Activated CD4-positive, alpha-beta memory T cell treated with anti-CD3 and anti-CD28 coated beads for 36 hours (primary cell): ENCODE measurements at regions not wholly inside any gene's neighbourhood (a gene's known extent, or its start where the extent isn't known, plus 50 kb on each side); places are given as distances from the start of the nearest gene placed in this dataset.

Experiments used
- CTCF ChIA-PET: fragments of 350-600 bp; sonication (Branson Sonifier 250); formaldehyde crosslinking; loops from one replicate; lab custom pipeline; 2021; ENCODE audit warnings: antibody characterized with exemption, inconsistent platforms; lab: Charles Lee
- POLR2A ChIA-PET: fragments of 350-600 bp; sonication (Branson Sonifier 250); formaldehyde crosslinking; loops from one replicate; lab custom pipeline; 2021; ENCODE audit warnings: antibody characterized with exemption; lab: Charles Lee
- DNase-seq: peaks from one replicate; pipeline ENCODE4 v3.0.0-alpha.2; 2020
- H3K27ac Mint-ChIP-seq: one replicate; pipeline ENCODE4 v1.8.0; 2021; ENCODE audit warnings: mixed read lengths
- H3K27me3 Mint-ChIP-seq: one replicate; pipeline ENCODE4 v1.8.0; 2021; ENCODE audit warnings: mixed read lengths
- H3K36me3 Mint-ChIP-seq: one replicate; pipeline ENCODE4 v1.8.0; 2021; ENCODE audit warnings: mixed read lengths
- H3K4me1 Mint-ChIP-seq: one replicate; pipeline ENCODE4 v1.8.0; 2021; ENCODE audit warnings: low read depth, mixed read lengths
- H3K4me3 Mint-ChIP-seq: one replicate; pipeline ENCODE4 v1.8.0; 2021; ENCODE audit warnings: mild to moderate bottlenecking, mixed read lengths
- H3K9me3 Mint-ChIP-seq: one replicate; pipeline ENCODE4 v1.8.0; 2021; ENCODE audit warnings: mixed read lengths
- intact Hi-C: fragments of 100-400 bp; cut with micrococcal nuclease; formaldehyde crosslinking; loops from one replicate; pipeline ENCODE4 v1.15.1; 2023

- Mint-ChIP-seq H3K36me3 (peaks cover 14% of the 10 kb centered on the region), H3K9me3 (peaks cover 15% of the 10 kb centered on the region), H3K27ac (no peak overlapping the region), H3K4me1 (no peaks in the 10 kb centered on the region), H3K4me3 (no peak overlapping the region), H3K27me3 (no peaks in the 10 kb centered on the region)
- ChIA-PET POLR2A (no interaction called here), CTCF (no interaction called here)
- intact Hi-C loops: no loop called here
- DNase-seq: no peak
Measured at GRCh38 chr3:68186733-68187132, 532.3 kb upstream of the SUCLG2 start.

- Mint-ChIP-seq H3K4me1 (no peaks in the 10 kb centered on the region), H3K9me3 (peaks cover 31% of the 10 kb centered on the region), H3K27me3 (no peaks in the 10 kb centered on the region), H3K36me3 (peaks cover 25% of the 10 kb centered on the region), H3K4me3 (no peak overlapping the region), H3K27ac (no peak overlapping the region)
- no peak for DNase-seq
- ChIA-PET POLR2A (no interaction called here), CTCF (no interaction called here)
- intact Hi-C loops: no loop called here
Measured at GRCh38 chr3:68176600-68176999, 522.2 kb upstream of the SUCLG2 start.

GRCh38 chr3:68173012-68173634, 518.7 kb upstream of the SUCLG2 start:
- POLR2A ChIA-PET: no interaction called here
- peaks cover 33% of the 10 kb centered on the region for H3K36me3 Mint-ChIP-seq
- intact Hi-C loops: no loop called here

GRCh38 chr3:68172039-68172438, 517.6 kb upstream of the SUCLG2 start:
- CTCF ChIA-PET: no interaction called here
- DNase-seq: no peak
- Mint-ChIP-seq H3K4me1 (no peaks in the 10 kb centered on the region), H3K27me3 (no peaks in the 10 kb centered on the region), H3K27ac (no peak overlapping the region), H3K36me3 (peaks cover 33% of the 10 kb centered on the region), H3K9me3 (peaks cover 53% of the 10 kb centered on the region), H3K4me3 (no peak overlapping the region)
- POLR2A ChIA-PET: no interaction called here
- intact Hi-C loops: no loop called here

More at GRCh38 chr3:68173012-68173634, 518.7 kb upstream of the SUCLG2 start:
- CTCF ChIA-PET: no interaction called here
- no peaks in the 10 kb centered on the region for H3K27me3 Mint-ChIP-seq
- no peak overlapping the region for H3K27ac Mint-ChIP-seq
- no peak for DNase-seq
- no peaks in the 10 kb centered on the region for H3K4me1 Mint-ChIP-seq
- no peak overlapping the region for H3K4me3 Mint-ChIP-seq
- peaks cover 53% of the 10 kb centered on the region for H3K9me3 Mint-ChIP-seq

- no peak for DNase-seq
- intact Hi-C loops: no loop called here
- Mint-ChIP-seq H3K9me3 (peaks cover under 1% of the 10 kb centered on the region), H3K4me3 (no peak overlapping the region), H3K27me3 (no peaks in the 10 kb centered on the region), H3K27ac (no peak overlapping the region), H3K36me3 (peaks cover 7% of the 10 kb centered on the region), H3K4me1 (no peaks in the 10 kb centered on the region)
- ChIA-PET POLR2A (no interaction called here), CTCF (no interaction called here)
Measured at GRCh38 chr3:68163968-68164367, 509.6 kb upstream of the SUCLG2 start.

GRCh38 chr3:68163062-68163461, 508.6 kb upstream of the SUCLG2 start:
- no peak for DNase-seq
- no peak overlapping the region for H3K4me3 Mint-ChIP-seq
- H3K9me3 Mint-ChIP-seq: no peaks in the 10 kb centered on the region
- no peaks in the 10 kb centered on the region for H3K27me3 Mint-ChIP-seq
- intact Hi-C loops: no loop called here
- ChIA-PET POLR2A (no interaction called here), CTCF (no interaction called here)
- no peak overlapping the region for H3K27ac Mint-ChIP-seq
- H3K36me3 Mint-ChIP-seq: peaks cover 9% of the 10 kb centered on the region
- no peaks in the 10 kb centered on the region for H3K4me1 Mint-ChIP-seq

- intact Hi-C loops: no loop called here
- Mint-ChIP-seq H3K4me3 (no peak overlapping the region), H3K9me3 (no peaks in the 10 kb centered on the region), H3K27ac (no peak overlapping the region), H3K36me3 (peaks cover 9% of the 10 kb centered on the region), H3K27me3 (no peaks in the 10 kb centered on the region), H3K4me1 (no peaks in the 10 kb centered on the region)
- no peak for DNase-seq
- POLR2A ChIA-PET: no interaction called here
- CTCF ChIA-PET: no interaction called here
Measured at GRCh38 chr3:68162644-68163043, 508.2 kb upstream of the SUCLG2 start.

- ChIA-PET CTCF (no interaction called here), POLR2A (no interaction called here)
- H3K9me3 Mint-ChIP-seq: no peaks in the 10 kb centered on the region
- intact Hi-C loops: no loop called here
- no peak overlapping the region for H3K4me3 Mint-ChIP-seq
- no peak overlapping the region for H3K27ac Mint-ChIP-seq
- H3K27me3 Mint-ChIP-seq: no peaks in the 10 kb centered on the region
- H3K36me3 Mint-ChIP-seq: peaks cover 9% of the 10 kb centered on the region
- DNase-seq: no peak
- H3K4me1 Mint-ChIP-seq: no peaks in the 10 kb centered on the region
Measured at GRCh38 chr3:68151359-68151758, 496.9 kb upstream of the SUCLG2 start.

GRCh38 chr3:68148447-68148846, 494.0 kb upstream of the SUCLG2 start:
- no peak overlapping the region for H3K27ac Mint-ChIP-seq
- DNase-seq: no peak
- H3K27me3 Mint-ChIP-seq: no peaks in the 10 kb centered on the region
- ChIA-PET POLR2A (no interaction called here), CTCF (no interaction called here)
- intact Hi-C loops: no loop called here
- peaks cover 8% of the 10 kb centered on the region for H3K36me3 Mint-ChIP-seq
- H3K4me3 Mint-ChIP-seq: no peak overlapping the region
- no peaks in the 10 kb centered on the region for H3K4me1 Mint-ChIP-seq
- no peaks in the 10 kb centered on the region for H3K9me3 Mint-ChIP-seq

GRCh38 chr3:68142441-68142840, 488.0 kb upstream of the SUCLG2 start:
- Mint-ChIP-seq H3K36me3 (no peaks in the 10 kb centered on the region), H3K27me3 (no peaks in the 10 kb centered on the region), H3K9me3 (no peaks in the 10 kb centered on the region), H3K4me1 (peaks cover 3% of the 10 kb centered on the region), H3K27ac (no peak overlapping the region), H3K4me3 (no peak overlapping the region)
- POLR2A ChIA-PET: no interaction called here
- CTCF ChIA-PET: no interaction called here
- intact Hi-C loops: no loop called here
- DNase-seq: no peak

GRCh38 chr3:68139897-68140296, 485.5 kb upstream of the SUCLG2 start:
- no peak overlapping the region for H3K27ac Mint-ChIP-seq

GRCh38 chr3:68136411-68136810, 482.0 kb upstream of the SUCLG2 start:
- ChIA-PET CTCF (no interaction called here), POLR2A (no interaction called here)
- intact Hi-C loops: no loop called here
- Mint-ChIP-seq H3K36me3 (peaks cover 5% of the 10 kb centered on the region), H3K9me3 (peaks cover 13% of the 10 kb centered on the region), H3K4me1 (peaks cover 3% of the 10 kb centered on the region), H3K27ac (no peak overlapping the region), H3K4me3 (no peak overlapping the region), H3K27me3 (no peaks in the 10 kb centered on the region)
- no peak for DNase-seq

More at GRCh38 chr3:68139897-68140296, 485.5 kb upstream of the SUCLG2 start:
- DNase-seq: no peak
- Mint-ChIP-seq H3K36me3 (no peaks in the 10 kb centered on the region), H3K4me1 (peaks cover 3% of the 10 kb centered on the region), H3K27me3 (no peaks in the 10 kb centered on the region), H3K9me3 (no peaks in the 10 kb centered on the region), H3K4me3 (no peak overlapping the region)
- intact Hi-C loops: no loop called here
- CTCF ChIA-PET: no interaction called here
- POLR2A ChIA-PET: no interaction called here

GRCh38 chr3:68135067-68135466, 480.7 kb upstream of the SUCLG2 start:
- peaks cover 3% of the 10 kb centered on the region for H3K4me1 Mint-ChIP-seq
- H3K27me3 Mint-ChIP-seq: no peaks in the 10 kb centered on the region
- ChIA-PET CTCF (no interaction called here), POLR2A (no interaction called here)
- H3K9me3 Mint-ChIP-seq: peaks cover 13% of the 10 kb centered on the region
- no peak overlapping the region for H3K27ac Mint-ChIP-seq
- no peak for DNase-seq
- H3K4me3 Mint-ChIP-seq: no peak overlapping the region
- peaks cover 7% of the 10 kb centered on the region for H3K36me3 Mint-ChIP-seq
- intact Hi-C loops: no loop called here
